SK-N-SH treated with all-trans-retinoic acid at 6 μM for 48 hours (cell line): ENCODE measurements at regions not wholly inside any gene's neighbourhood (a gene's known extent, or its start where the extent isn't known, plus 50 kb on each side); places are given as distances from the start of the nearest gene placed in this dataset.

ENCODE experiments used
- ARNTL ChIP-seq: fragments of 450-650 bp; formaldehyde crosslinking; IDR thresholded peaks from 2 replicates; pipeline ENCODE4 v1.5.0; 2020; ENCODE audit warnings: low read depth, mild to moderate bottlenecking, moderate library complexity, borderline replicate concordance
- ZNF565 ChIP-seq: fragments of 450-650 bp; formaldehyde crosslinking; conservative IDR thresholded peaks from 2 replicates; pipeline ENCODE4 v1.5.0; 2020; ENCODE audit warnings: low read depth, mild to moderate bottlenecking, moderate library complexity

- TF ChIP-seq ZNF565 (CRISPR knock-in tag) (no peak), ARNTL (CRISPR knock-in tag) (no peak)
Measured at GRCh38 chr2:33917252-33917651, 318.2 kb upstream of the FAM98A start.
